ENCODE measurements at regions not wholly inside any gene's neighbourhood (a gene's known extent, or its start where the extent isn't known, plus 50 kb on each side); places are given as distances from the start of the nearest gene placed in this dataset.
"Not testable (repeated sequence)": the region's sequence is repeated elsewhere in the genome, so short reads cannot be mapped to it uniquely, and the experiment has no call there.

DNA sequence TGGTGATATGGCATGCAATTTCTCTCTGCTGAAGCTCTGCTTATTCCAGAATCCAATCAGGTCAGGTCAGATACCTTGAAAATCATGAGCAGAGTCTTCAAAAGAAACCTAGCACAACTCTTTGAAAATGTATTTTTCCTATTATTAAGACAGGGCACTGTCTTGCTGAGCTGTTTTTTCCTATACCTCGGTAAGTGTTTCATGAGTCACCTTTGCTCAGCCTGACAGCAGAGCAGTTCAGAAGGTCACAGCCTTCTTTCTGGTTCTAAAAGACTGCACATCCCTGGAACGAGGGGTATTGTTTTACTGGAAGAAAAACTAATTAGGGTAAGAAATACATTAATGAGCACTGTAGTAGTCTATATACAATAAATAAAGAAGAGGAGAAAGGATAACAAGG lies 422.0 kb downstream of the SOX2 start:
- no peak for DNase-seq (ENCODE audit: low read depth in 2 of 3, low spot score in 2 of 3)

GRCh38 chr3:182135056-182135455 lies 423.3 kb downstream of the SOX2 start:
- no peak for DNase-seq (ENCODE audit: low read depth in 2 of 3, low spot score in 2 of 3)

DNA sequence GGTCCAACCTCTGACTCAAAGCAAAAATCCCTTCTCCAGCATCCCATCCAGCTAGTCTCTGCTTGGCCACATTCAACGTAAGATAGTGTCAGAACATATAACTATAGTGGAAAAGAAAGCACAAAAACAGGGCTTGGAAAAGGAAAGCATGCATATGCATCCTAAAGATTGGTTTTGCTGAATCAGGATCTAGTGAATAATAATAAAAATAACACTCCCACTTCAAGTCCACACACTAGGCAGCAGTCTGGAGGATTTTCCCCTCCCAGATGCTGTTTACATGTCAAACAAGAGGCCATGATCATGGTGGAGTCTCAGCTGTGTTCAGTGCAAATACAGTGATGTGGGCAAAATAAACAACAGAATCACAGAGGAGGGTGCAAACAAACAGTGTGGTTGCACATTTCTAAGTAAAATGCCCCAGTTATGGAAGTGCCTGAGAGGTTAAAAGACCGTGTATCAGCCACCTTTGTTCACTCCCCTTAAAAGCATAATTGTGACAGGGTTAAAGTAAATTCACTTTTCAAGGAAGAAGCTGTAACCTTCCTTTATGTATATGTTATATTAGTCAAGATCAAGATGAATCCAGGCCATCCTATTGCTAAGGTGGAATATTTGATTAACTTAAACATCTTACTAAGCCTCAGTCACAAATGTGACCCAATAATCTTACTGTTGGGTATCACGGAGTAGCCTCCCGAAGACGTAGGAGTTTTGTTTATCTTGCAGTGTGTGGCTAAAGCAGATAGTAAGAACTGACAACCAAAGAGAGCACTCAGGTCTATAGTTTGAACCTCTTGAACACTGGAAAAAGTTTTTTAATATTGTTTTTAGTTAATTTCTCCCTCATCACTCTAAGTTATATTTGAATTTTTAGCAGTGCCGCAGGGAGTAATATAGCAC lies 424.5 kb downstream of the SOX2 start:
- DNase-seq (ENCODE audit: low read depth in 2 of 3, low spot score in 2 of 3) = no peak

DNA sequence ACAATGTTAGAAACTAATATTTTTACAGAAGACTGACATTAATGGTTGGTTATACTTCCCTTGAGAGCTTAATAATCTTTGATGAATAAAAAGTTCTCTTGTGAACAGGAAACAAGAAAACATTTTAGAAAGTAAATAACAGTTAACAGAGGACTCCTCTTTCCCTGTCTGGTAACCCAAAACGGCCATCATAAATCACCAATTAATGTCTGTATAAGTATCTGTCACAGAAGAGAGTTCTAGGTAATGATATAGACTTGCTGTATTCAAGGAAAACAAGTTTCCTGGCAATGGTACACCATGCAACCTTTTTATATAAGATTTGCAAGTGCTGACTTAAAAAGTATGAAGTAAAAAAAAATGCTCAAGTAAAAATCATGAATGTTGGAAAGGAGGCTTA lies 426.7 kb downstream of the SOX2 start:
- DNase-seq (ENCODE audit: low read depth in 2 of 3, low spot score in 2 of 3) = no peak

DNA sequence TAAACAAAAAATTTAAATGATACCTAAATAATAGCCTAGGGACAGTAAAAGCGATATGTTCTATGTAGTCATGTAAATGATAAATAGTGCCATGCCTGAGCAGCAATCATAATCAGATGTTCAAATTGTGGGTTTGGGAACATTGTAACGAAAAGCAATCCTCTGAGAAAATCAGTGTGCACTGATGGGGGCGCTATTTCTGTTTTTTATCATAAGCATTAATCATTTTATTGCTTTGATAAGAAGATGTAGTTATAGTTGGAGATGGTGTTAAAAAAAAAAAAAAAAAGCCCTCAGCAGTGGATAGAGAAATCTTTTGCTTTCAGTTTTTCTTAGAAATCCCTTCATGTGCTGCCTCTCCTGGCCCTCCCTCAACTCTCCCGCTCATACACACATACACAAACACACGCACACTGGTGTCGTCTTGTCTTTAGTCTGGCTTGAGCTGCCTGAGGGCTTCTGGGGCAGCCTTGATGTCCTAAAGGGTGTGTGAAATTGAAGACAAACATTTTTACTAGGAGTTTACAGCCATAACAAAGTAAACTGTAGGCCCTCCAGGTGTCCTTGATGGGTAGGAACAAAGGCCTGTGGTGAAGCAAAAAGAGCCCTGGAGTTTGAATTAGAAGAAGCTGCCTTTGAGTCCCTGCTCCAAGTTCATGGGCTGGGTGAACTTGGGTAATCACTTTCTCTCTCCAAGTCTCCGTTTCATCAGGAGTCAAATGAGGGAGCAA lies 428.1 kb downstream of the SOX2 start:
- no peak for DNase-seq (ENCODE audit: low read depth in 2 of 3, low spot score in 2 of 3)

DNA sequence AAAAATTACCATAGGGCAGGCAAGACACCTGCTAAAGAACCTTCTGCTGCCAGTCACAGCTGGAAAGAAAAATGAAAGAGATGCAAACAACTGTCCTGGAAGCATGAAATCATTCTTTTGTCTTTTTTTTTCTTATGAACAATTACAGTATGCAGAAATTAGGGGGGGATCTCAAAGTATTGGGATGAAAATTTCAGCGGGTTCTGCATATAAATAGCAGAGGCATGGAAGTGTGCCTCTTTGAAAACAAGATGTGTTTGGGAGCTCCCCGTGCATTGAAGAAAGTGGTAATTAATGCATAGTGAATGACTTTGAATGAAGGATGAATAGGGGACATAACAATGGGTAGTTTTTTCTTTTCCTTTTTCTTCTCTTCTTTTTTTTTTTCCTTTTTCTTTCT lies 431.2 kb downstream of the SOX2 start:
- DNase-seq (ENCODE audit: low read depth in 2 of 3, low spot score in 2 of 3) = no peak

DNA sequence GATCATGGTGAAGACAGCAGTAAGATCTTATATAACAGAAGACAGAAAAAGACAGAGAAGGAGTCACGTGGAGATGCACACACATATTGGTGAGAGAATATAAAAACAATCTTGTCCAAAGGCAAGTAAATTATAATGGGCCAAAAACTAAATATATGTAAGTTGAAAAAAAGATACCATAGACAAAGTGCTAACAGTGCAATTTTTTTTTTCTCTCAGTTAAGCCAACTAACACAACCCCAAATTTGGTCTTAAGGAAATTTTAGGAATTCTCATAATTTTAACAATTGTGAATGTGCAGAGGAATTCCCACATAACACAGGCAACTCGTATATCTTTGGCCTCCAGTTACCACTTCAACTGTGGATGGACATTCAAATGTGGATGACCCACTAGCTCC lies 432.2 kb downstream of the SOX2 start:
- DNase-seq (ENCODE audit: low read depth in 2 of 3, low spot score in 2 of 3) = no peak

GRCh38 chr3:182148360-182148759 lies 436.6 kb downstream of the SOX2 start:
- no peak for DNase-seq (ENCODE audit: low read depth in 2 of 3, low spot score in 2 of 3)

- no peak for DNase-seq (ENCODE audit: low read depth in 2 of 3, low spot score in 2 of 3)
Measured at GRCh38 chr3:182149594-182149993, 437.9 kb downstream of the SOX2 start.

DNA sequence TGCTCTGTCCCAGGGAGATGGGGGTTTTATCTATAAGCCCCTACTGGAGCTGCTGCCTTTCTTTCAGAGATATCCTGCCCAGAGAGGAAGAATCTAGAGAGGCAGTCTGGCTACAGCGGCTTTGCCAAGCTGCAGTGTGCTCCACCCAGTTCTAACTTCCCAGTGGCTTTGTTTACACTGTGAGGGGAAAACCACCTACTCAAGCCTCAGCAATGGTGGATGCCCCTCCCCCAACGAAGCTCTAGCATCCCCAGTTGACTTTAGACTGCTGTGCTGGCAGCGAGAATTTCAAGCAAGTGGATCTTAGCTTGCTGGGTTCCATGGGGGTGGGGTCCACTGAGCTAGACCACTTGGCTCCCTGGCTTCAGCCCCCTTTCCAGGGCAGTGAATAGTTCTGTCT lies 444.6 kb downstream of the SOX2 start:
- DNase-seq (ENCODE audit: low read depth in 2 of 3, low spot score in 2 of 3) = not testable (repeated sequence)

DNA sequence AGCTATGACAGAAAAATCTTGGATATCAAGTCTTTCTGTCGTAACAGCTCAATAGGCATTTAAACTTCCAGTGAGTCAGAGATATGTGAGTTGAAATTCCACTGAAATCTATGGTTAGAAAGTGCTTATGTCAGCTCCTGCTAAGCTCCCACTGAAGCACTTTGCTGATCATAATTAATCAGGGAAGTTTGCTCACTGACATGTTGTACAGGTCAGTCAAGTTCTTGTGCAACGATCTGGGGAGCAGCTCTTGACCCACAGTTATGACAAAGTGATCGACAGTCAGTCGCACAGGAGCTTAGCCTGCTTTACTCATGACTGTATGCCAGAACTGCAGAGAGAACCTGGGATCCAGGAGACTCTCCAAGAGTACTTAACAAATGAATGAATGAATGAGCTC lies 453.5 kb downstream of the SOX2 start:
- no peak for DNase-seq (ENCODE audit: low read depth in 2 of 3, low spot score in 2 of 3)

- no peak for DNase-seq (ENCODE audit: low read depth in 2 of 3, low spot score in 2 of 3)
Measured at GRCh38 chr3:182172534-182172933, 460.8 kb downstream of the SOX2 start.

- DNase-seq (ENCODE audit: low read depth in 2 of 3, low spot score in 2 of 3) = no peak
Measured at GRCh38 chr3:182178488-182179200, 466.9 kb downstream of the SOX2 start.

DNA sequence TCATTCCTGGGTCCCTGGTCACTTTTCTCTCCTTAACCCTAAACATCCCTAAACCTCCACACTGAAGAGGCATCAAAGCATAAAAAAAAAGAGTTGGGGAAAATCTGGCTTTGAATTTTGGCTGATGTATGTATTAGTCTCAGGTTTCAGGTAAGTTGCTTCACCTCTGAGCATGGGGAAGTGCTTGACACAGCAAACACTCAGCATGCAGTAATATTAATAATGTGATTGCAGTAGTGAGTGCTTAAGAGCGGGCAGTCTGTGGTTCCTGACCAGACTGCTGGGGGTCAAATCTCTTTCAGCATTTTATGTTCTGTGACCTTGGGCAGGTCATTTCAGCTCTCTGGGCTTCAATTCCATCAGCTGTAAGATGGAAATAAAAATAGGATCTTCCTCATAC lies 467.9 kb downstream of the SOX2 start:
- no peak for DNase-seq (ENCODE audit: low read depth in 2 of 3, low spot score in 2 of 3)

GRCh38 chr3:182180654-182181385 lies 469.1 kb downstream of the SOX2 start:
- DNase-seq (ENCODE audit: low read depth in 2 of 3, low spot score in 2 of 3) = no peak

- no peak for DNase-seq (ENCODE audit: low read depth in 2 of 3, low spot score in 2 of 3)
Measured at GRCh38 chr3:182182531-182182968, 470.8 kb downstream of the SOX2 start.

- no peak for DNase-seq (ENCODE audit: low read depth in 2 of 3, low spot score in 2 of 3)
Measured at GRCh38 chr3:182183716-182184430, 472.1 kb downstream of the SOX2 start.

- no peak for DNase-seq (ENCODE audit: low read depth in 2 of 3, low spot score in 2 of 3)
Measured at GRCh38 chr3:182185313-182185712, 473.6 kb downstream of the SOX2 start.

DNA sequence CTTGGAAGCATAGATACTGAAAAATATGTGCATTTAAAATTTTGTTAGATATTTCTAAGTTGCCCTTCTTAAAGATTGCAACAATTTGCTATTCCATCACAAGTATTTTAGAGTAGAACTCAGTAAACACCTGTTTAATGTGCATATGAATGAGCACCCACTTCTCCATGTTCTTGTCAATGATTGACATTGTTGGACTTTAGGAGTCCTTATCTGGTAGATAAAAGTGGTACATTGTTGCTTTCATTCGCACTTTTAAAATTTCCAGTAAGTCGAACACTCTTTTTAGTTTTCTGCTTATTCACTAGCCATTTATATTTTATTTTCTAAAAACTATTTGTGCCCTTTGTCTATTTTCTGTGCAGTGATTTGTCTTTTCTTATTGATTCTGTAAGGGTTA lies 478.3 kb downstream of the SOX2 start:
- DNase-seq (ENCODE audit: low read depth in 2 of 3, low spot score in 2 of 3) = no peak

DNA sequence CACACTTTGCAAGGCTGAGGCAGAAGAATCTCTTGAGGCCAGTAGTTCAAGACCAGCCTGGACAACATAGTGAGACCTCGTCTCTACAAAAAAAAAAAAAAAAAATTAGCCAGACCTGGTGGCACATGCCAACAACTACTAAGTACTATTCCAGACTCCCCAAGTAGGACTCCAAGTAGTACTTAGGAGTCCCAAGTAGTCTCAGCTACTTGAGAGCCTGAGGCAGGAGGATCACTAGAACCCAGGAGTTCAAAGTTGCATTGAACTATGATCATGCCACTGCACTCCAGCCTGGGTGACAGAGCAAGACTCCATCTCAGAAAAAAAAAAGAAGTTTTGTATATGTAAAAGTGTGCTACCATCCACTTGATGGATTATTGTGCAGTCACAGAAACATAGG lies 486.6 kb downstream of the SOX2 start:
- no peak for DNase-seq (ENCODE audit: low read depth in 2 of 3, low spot score in 2 of 3)
